SK-N-SH (cell line): ENCODE measurements at regions not wholly inside any gene's neighbourhood (a gene's known extent, or its start where the extent isn't known, plus 50 kb on each side); places are given as distances from the start of the nearest gene placed in this dataset.

Source experiments
- CTCF ChIA-PET: fragments of 300-600, 350-600 bp; formaldehyde crosslinking; extraction: SDS; loops from one replicate; lab custom pipeline; 2021; lab: Yijun Ruan, JAX
- POLR2A ChIA-PET: fragments of 350-600 bp; sonication (Branson Sonifier 250); formaldehyde crosslinking; extraction: SDS; loops from one replicate; lab custom pipeline; 2020; ENCODE audit warnings: antibody characterized with exemption, inconsistent platforms; lab: Yijun Ruan, JAX
- DNase-seq: peaks from one replicate; pipeline ENCODE4 v3.0.0; 2012
- H2AFZ ChIP-seq: fragments of 200-600 bp; sonication (generic); 2 replicates; pipeline ENCODE4 v1.8.1; 2016; ENCODE audit warnings: antibody characterized with exemption, mild to moderate bottlenecking, low read depth
- H3F3A ChIP-seq: fragments of 200-600 bp; sonication (generic); replicated peaks from 2 replicates; pipeline ENCODE3; 2016; ENCODE audit warnings: antibody characterized with exemption, mild to moderate bottlenecking; ENCODE audit not compliant: insufficient read depth
- H3K27ac ChIP-seq, 2 experiments: fragments of 200-500 bp in 1 of 2; fragments of 200-600 bp in 1 of 2; sonication (Bioruptor generic) in 1 of 2; sonication (generic), shearing (Covaris generic) in 1 of 2; 2 replicates each; pipeline versions ENCODE4 v1.5.1 to v1.6.1; 2014 to 2016; ENCODE audit warnings: low read depth in 2 of 2, inconsistent platforms in 1 of 2, low read length in 1 of 2, mild to moderate bottlenecking in 1 of 2, mixed read lengths in 1 of 2
- H3K27me3 ChIP-seq: fragments of 200-600 bp; sonication (generic), shearing (Covaris generic); 2 replicates; pipeline ENCODE4 v1.6.1; 2016; ENCODE audit warnings: mixed run types; ENCODE audit not compliant: insufficient read depth
- H3K36me3 ChIP-seq, 2 experiments: fragments of 200-500 bp in 1 of 2; fragments of 200-600 bp in 1 of 2; sonication (Bioruptor generic) in 1 of 2; sonication (generic) in 1 of 2; replicated peaks in 1 of 2; 2 replicates each; pipeline versions ENCODE3 to v1.5.1; 2014 to 2016; ENCODE audit warnings: low read length in 1 of 2, mild to moderate bottlenecking in 1 of 2; ENCODE audit not compliant: insufficient read depth in 2 of 2, control insufficient read depth in 1 of 2
- H3K4me1 ChIP-seq, 2 experiments: fragments of 200-500 bp in 1 of 2; fragments of 200-600 bp in 1 of 2; sonication (Bioruptor generic) in 1 of 2; sonication (generic), shearing (Covaris generic) in 1 of 2; 2 replicates each; pipeline versions ENCODE4 v1.5.1 to v1.6.1; 2014 to 2016; ENCODE audit warnings: low read depth in 1 of 2, low read length in 1 of 2, mixed run types in 1 of 2; ENCODE audit not compliant: insufficient read depth in 2 of 2, control insufficient read depth in 1 of 2
- H3K4me2 ChIP-seq: fragments of 200-600 bp; sonication (generic), shearing (Covaris generic); 2 replicates; pipeline ENCODE4 v1.6.1; 2017; ENCODE audit warnings: mixed run types
- H3K4me3 ChIP-seq, 2 experiments: fragments of 200-500 bp in 1 of 2; fragments of 200-600 bp in 1 of 2; sonication (Bioruptor generic) in 1 of 2; sonication (generic), shearing (Covaris generic) in 1 of 2; 2 replicates each; pipeline versions ENCODE4 v1.5.1 to v1.8.1; 2014 to 2016; ENCODE audit warnings: low read depth in 2 of 2, inconsistent platforms in 1 of 2, low read length in 1 of 2, mild to moderate bottlenecking in 1 of 2, mixed read lengths in 1 of 2, moderate library complexity in 1 of 2
- H3K79me2 ChIP-seq: fragments of 200-600 bp; sonication (generic); 2 replicates; pipeline ENCODE4 v1.8.1; 2017; ENCODE audit warnings: mild to moderate bottlenecking; ENCODE audit not compliant: insufficient read depth
- H3K9ac ChIP-seq: fragments of 200-600 bp; sonication (generic); 2 replicates; pipeline ENCODE4 v1.6.1; 2017; ENCODE audit warnings: mixed run types
- H3K9me2 ChIP-seq: fragments of 200-600 bp; sonication (generic); 2 replicates; pipeline ENCODE4 v1.6.1; 2017; ENCODE audit warnings: mixed run types
- H3K9me3 ChIP-seq: fragments of 200-600 bp; sonication (generic); 2 replicates; pipeline ENCODE4 v1.6.1; 2017; ENCODE audit warnings: mixed run types, mild to moderate bottlenecking, moderate library complexity
- H4K20me1 ChIP-seq: fragments of 200-600 bp; sonication (generic); 2 replicates; pipeline ENCODE4 v1.6.1; 2017; ENCODE audit warnings: mild to moderate bottlenecking, mixed run types; ENCODE audit not compliant: insufficient read depth
- CHD2 ChIP-seq: fragments of 150-350 bp; IDR thresholded peaks from 2 replicates; pipeline ENCODE4 v1.6.1; 2018; ENCODE audit warnings: low read length; ENCODE audit not compliant: partially characterized antibody
- ELF1 ChIP-seq: IDR thresholded peaks from 2 replicates; pipeline ENCODE4 v1.4.0; 2012
- EP300 ChIP-seq, 2 experiments: IDR thresholded peaks; 2 replicates each; pipeline versions ENCODE4 v1.4.0 to v1.6.1; 2012; ENCODE audit warnings: borderline replicate concordance in 1 of 2, low read depth in 1 of 2, low read length in 1 of 2
- FOSL2 ChIP-seq: IDR thresholded peaks from 2 replicates; pipeline ENCODE4 v1.4.0; 2012; ENCODE audit warnings: low read depth, mild to moderate bottlenecking, moderate library complexity, borderline replicate concordance
- FOXJ3 ChIP-seq: sonication (generic); formaldehyde crosslinking; IDR thresholded peaks from 2 replicates; pipeline ENCODE4 v1.5.1; 2020; ENCODE audit warnings: mild to moderate bottlenecking, missing genetic modification reagents
- IRF3 ChIP-seq: fragments of 150-350 bp; IDR thresholded peaks from 2 replicates; pipeline ENCODE4 v1.6.1; 2016; ENCODE audit warnings: mild to moderate bottlenecking, low read depth, low read length
- MEF2A ChIP-seq: IDR thresholded peaks from 2 replicates; pipeline ENCODE4 v1.4.0; 2012; ENCODE audit warnings: low read depth, borderline replicate concordance
- RCOR1 ChIP-seq: fragments of 150-350 bp; IDR thresholded peaks from 2 replicates; pipeline ENCODE4 v1.6.1; 2017; ENCODE audit warnings: antibody characterized with exemption, low read length
- SIN3A ChIP-seq: IDR thresholded peaks from 2 replicates; pipeline ENCODE4 v1.6.1; 2012; ENCODE audit warnings: low read depth, mild to moderate bottlenecking, low read length, moderate library complexity, borderline replicate concordance
- TEAD4 ChIP-seq: IDR thresholded peaks from 2 replicates; pipeline ENCODE4 v1.4.0; 2012; ENCODE audit warnings: mild to moderate bottlenecking, borderline replicate concordance; ENCODE audit not compliant: insufficient read depth
- USF2 ChIP-seq: fragments of 150-350 bp; IDR thresholded peaks from 2 replicates; pipeline ENCODE4 v1.6.1; 2017; ENCODE audit warnings: antibody characterized with exemption, low read length, low read depth, borderline replicate concordance
- ZBTB33 ChIP-seq: IDR thresholded peaks from 2 replicates; pipeline ENCODE4 v1.4.0; 2012; ENCODE audit warnings: low read depth, borderline replicate concordance
- WGBS: methylation state at CpG from one replicate; pipeline ENCODE4 v1.1.6; 2017; ENCODE audit warnings: low lambda C conversion rate; 5-methylcytosine and 5-hydroxymethylcytosine counted together

GRCh38 chr2:70024284-70024683, 62.9 kb upstream of the ASPRV1 start (continued):
- no peak for TF ChIP-seq USF2
- no peak for TF ChIP-seq TEAD4
- TF ChIP-seq IRF3, result no peak

GRCh38 chr2:70019096-70019495, 57.7 kb upstream of the ASPRV1 start:
- H3K4me3 ChIP-seq, result no peak overlapping the region
- 84% methylated on average over 2 of the region's 2 CpGs for WGBS
- DNase-seq, result no peak
- no peaks in the 10 kb centered on the region for H4K20me1 ChIP-seq
- H3K36me3 ChIP-seq, result no peaks in the 10 kb centered on the region
- no peak overlapping the region for H3K9ac ChIP-seq
- TF ChIP-seq EP300 (IDR thresholded peaks at IDR 0.05; ENCODE audit: borderline replicate concordance in 1 of 2, low read depth in 1 of 2, low read length in 1 of 2), result no peak
- TF ChIP-seq FOXJ3 (CRISPR knock-in tag), result no peak
- no peak for TF ChIP-seq CHD2
- no peak for TF ChIP-seq TEAD4
- TF ChIP-seq RCOR1, result no peak
- no peak for TF ChIP-seq SIN3A
- TF ChIP-seq FOSL2, result no peak
- TF ChIP-seq ELF1, result no peak
- TF ChIP-seq MEF2A, result no peak
- TF ChIP-seq ZBTB33, result no peak
- POLR2A ChIA-PET, result no interaction called here
- H3K4me2 ChIP-seq, result no peak overlapping the region
- H3K79me2 ChIP-seq, result no peaks in the 10 kb centered on the region
- H3K27me3 ChIP-seq, result no peaks in the 10 kb centered on the region
- peaks cover 11% of the 10 kb centered on the region for H3K9me3 ChIP-seq
- no peaks in the 10 kb centered on the region for H3K9me2 ChIP-seq
- no peaks in the 10 kb centered on the region for H3K4me1 ChIP-seq
- H3K27ac ChIP-seq, result no peak overlapping the region
- no peak overlapping the region for H2AFZ ChIP-seq
- H3F3A ChIP-seq, result no peaks in the 10 kb centered on the region
- CTCF ChIA-PET, result no interaction called here
